Stimulated activated CD8-positive, alpha-beta memory T cell treated with anti-CD3 and anti-CD28 coated beads, Interleukin-15, amount 100 ng/mL, for 4 hours (primary cell): ENCODE measurements at regions not wholly inside any gene's neighbourhood (a gene's known extent, or its start where the extent isn't known, plus 50 kb on each side); places are given as distances from the start of the nearest gene placed in this dataset.
"Not testable (repeated sequence)": the region's sequence is repeated elsewhere in the genome, so short reads cannot be mapped to it uniquely, and the experiment has no call there.

Source experiments
- DNase-seq, 2 donors: peaks; one replicate each; pipeline ENCODE4 v3.0.0-alpha.2; 2020; ENCODE audit warnings: low read depth in 2 of 2

- no peak for DNase-seq
These were observed 188.3 kb downstream of the MIB1 start for GRCh38 chr18:21928925-21929324.

DNA sequence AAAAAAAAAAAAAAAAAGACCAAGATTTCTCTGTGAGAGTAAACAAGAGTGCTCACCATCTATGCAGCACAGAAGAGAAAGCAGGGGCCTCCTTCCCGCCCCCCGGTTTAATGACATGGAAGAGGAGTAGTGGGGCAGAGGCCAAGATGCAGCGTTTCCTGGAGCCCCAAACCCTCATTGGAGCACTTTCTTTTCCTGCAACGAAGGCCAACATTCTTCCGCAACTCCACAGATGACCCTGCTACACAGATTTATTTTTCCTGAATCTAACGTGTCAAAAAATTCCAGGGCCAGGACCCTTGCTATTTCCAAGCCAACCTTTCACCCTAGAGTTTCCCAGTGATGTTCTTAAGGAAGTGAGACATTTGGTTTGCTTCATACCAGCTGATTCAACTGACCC is 189.6 kb downstream of the MIB1 start:
- no peak for DNase-seq

- no peak for DNase-seq
These were observed 193.6 kb downstream of the MIB1 start for GRCh38 chr18:21933931-21934765.

DNA sequence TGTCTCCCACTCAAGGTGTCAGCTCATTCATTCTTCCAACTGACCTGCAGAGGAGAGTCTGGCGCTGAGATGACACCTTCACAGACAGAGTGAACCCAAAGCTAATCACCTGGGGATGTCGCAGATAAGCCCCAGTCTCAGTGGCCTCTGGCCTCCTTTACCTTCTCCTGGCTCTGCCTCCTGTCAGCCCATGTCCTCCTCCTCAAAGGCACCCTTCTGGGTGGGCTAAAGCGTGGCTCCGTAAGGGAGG is 194.1 kb downstream of the MIB1 start:
- DNase-seq, result no peak

DNA sequence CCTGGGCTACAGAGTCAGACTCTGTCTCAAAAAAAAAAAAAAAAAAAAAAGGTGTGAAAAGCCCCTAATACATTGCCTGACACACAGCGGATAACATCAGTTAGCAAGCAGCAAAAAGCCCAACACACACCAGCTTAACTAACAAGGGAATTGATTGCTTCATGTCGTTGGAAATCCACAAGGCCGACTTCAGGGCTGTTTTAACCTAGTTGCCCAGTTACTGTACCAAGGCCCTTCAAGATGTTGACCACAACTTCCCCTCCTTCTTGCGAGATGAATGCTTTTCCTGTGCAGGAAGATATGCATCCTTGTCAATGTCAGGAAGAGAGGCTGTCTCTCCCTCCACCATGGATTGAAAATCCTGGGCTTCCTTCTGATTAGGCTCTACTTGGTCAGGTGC is 202.9 kb downstream of the MIB1 start:
- no peak for DNase-seq

GRCh38 chr18:21949326-21950015 is 208.9 kb downstream of the MIB1 start:
- no peak for DNase-seq

- DNase-seq, result peak; percentile 38 to 53
These were observed 213.4 kb upstream of the GATA6 start for GRCh38 chr18:21955757-21956652.

- no peak for DNase-seq
These were observed 211.1 kb upstream of the GATA6 start for GRCh38 chr18:21958263-21958662.

- DNase-seq, result no peak
These were observed 210.5 kb upstream of the GATA6 start for GRCh38 chr18:21958707-21959450.

GRCh38 chr18:21960189-21960588 is 209.2 kb upstream of the GATA6 start:
- DNase-seq, result no peak

DNA sequence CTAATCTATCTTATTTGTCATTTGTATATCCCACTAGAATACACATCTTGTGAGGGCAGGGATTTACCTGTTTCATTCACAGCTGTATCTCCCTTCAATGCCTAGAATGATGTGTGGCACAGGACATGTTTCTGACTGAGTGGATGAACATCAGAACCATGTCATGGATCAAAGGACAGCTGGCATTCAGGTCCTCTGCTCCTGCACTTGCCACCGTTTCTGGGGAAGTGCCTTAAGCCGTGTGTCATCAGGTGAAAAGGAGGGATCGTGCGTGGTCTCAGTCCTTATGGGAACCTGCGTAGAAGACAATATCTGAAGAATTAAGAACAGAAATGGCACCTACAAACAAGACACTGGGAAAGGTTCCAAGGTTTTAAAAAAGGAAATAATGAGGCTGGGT is 206.1 kb upstream of the GATA6 start:
- DNase-seq, result no peak

DNA sequence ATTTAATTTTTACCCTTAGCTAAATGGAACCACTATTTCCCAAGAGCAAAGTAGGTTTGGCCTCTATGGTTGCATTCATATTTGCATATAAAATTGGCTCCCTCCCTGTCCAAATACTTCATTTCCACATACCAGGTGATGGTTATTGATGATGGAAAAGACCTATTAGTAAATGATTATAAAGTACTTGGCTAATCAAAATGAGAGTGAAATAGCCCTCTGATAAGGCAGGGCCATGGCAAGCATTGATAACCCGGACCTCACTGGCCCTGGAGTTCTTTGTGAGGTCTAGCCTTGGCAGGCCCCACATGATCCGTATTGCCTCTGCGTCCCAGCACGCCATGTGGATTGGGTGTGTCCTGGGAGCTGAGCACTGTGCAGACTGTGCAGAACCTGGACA is 201.1 kb upstream of the GATA6 start:
- no peak for DNase-seq

DNA sequence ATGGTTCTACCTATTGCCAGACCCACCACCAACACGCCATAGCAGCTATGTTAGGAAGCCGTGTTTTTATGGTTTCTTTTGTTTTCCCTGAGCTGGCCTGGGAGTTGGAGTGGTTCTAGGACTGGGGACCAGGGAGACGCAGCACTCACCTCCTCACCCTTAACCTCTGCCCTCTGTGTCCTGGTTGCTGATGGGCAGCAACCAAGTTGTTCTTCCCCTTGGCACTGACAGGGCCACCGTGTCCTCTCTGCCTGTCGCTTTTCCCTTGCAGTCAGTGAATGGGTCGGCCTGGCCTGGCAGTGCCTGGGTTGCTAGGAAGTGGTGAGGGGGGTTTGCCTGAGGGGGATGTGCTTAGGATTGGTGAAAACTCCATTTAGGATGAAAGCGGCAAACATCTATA is 197.1 kb upstream of the GATA6 start:
- DNase-seq, result no peak

DNA sequence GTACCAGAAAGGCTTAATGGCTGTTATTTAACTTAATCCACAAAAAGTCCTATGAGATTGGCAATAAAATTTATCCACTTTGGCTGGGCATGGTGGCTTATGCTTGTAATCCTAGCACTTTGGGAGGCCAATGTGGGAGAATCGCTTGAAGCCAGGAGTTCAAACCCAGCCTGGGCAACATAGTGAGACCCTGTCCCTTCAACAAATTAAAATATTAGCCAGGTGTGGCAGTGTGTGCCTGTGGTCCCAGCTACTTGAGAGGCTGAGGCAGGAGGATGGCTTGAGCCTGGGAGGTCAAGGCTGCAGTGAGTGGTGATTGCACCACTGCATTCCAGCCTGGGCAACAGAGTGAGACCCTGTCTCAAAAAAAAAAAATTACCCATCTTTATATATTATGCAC is 193.4 kb upstream of the GATA6 start:
- DNase-seq, result not testable (repeated sequence)

- DNase-seq, result no peak
These were observed 190.7 kb upstream of the GATA6 start for GRCh38 chr18:21978546-21979170.

- no peak for DNase-seq
These were observed 190.2 kb upstream of the GATA6 start for GRCh38 chr18:21979171-21979560.

DNA sequence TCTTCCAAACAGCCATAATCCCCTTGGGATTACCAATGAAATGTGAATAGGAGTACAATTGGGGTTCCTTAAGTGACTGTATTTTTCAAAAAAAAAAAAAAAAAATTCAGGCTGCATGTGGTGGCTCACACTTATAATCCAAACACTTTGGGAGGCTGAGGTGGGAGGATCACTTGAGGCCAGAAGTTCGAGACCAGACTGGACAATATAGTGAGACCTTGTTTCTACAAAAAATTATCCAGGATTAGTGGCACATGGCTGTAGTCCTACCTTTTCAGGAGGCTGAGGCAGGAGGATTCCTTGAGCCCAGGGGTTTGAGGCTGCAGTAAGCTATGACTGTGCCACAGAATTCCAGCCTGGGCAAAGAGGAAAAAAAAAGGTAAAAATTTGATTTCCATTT is 189.6 kb upstream of the GATA6 start:
- DNase-seq, result no peak

GRCh38 chr18:21980744-21981143 is 188.6 kb upstream of the GATA6 start:
- DNase-seq, result no peak

GRCh38 chr18:21981489-21981888 is 187.9 kb upstream of the GATA6 start:
- DNase-seq, result not testable (repeated sequence)

DNA sequence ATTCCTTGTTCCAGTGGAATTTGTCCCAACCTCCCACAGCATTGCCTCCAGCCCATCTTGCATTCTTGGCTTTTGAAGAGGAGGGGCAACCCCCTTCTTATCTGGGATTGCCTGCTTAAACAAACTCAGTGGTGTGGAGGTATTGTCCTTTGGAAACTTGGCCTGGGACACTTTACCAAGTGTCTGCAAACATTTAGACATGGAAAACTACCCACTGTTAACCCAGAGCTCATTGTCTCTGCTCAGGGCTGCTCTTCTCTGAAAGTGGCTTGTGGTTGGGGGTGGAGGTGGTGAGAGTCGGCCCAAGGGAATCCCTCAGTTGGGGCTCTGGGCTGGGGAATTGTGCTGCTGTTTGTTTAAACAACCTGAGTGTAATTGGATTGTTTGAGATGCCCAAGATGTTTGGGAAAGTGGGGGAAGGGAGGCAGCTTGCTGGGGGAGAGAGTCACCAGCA is 178.3 kb upstream of the GATA6 start:
- DNase-seq, result no peak

GRCh38 chr18:21991886-21992285 is 177.5 kb upstream of the GATA6 start:
- DNase-seq, result no peak
